ENCODE measurements at regions not wholly inside any gene's neighbourhood (a gene's known extent, or its start where the extent isn't known, plus 50 kb on each side); places are given as distances from the start of the nearest gene placed in this dataset.

- DNase-seq: no peak
Observed at GRCh38 chr2:129737660-129738527, 241.6 kb upstream of the RAB6C start.

DNA sequence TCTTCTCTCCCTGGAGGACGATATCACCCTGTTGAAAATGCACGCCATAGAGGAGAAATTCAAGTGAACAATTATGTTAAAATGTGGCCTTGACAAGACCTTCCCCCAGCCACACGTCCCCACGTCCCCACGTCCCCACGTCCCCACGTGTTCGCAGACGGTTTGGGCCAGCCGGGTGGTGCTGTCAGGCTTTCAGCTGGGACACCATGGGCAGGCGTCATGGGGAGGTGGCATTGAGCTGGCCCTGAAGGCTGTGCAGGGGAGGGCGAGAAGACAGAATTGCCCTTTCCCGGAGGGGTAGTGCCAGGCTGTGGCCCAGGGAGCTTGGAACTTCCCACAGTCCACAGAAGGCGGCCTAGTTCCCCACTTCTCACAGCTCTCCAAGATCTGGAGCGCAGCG lies 240.7 kb upstream of the RAB6C start:
- no peak for DNase-seq

GRCh38 chr2:129740504-129740903 lies 239.0 kb upstream of the RAB6C start:
- DNase-seq: no peak

GRCh38 chr2:129741165-129741564 lies 238.3 kb upstream of the RAB6C start:
- DNase-seq: no peak

DNA sequence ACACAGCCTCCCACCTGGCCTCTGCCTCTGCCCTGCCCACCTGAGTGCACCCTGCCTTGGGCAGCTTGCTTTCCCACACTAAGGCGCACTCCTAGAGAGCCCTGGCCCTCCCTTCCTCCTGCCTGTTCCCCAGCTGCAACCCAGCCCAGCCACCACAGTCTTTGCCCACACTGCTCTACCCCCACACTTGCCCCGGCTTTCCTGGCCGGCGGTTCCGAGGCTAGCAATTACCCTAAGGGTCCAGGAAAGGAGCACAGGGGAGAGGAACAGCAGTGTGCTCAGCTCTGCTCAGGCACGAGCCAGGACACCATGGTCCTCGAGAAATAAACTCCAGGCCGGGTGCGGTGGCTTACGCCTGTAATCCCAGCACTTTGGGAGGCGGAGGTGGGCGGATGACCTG lies 237.8 kb upstream of the RAB6C start:
- no peak for DNase-seq

- DNase-seq: no peak
Observed at GRCh38 chr2:129742415-129743180, 236.9 kb upstream of the RAB6C start.

GRCh38 chr2:129744141-129744540 lies 235.3 kb upstream of the RAB6C start:
- no peak for DNase-seq

DNA sequence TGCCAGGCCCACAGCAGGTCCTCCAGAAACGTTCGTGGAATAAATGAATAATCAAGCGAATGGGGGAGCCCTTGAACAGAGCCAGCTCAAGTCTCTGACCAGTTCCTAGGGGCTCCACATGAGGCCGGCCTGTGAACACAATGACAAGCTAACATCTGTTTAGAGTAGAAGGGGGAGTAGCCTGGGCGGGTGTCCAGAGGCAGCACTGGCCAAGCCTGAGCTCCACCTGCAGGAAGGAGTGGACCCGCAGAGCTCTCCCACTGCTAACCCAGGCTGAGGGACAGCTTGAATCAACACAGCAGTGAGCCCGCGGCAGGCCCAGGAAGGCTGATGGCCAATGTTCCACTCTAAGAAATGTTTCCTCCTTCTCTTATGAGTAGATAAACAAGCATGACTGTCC lies 234.8 kb upstream of the RAB6C start:
- DNase-seq: peak; percentile 18

- no peak for DNase-seq
Observed at GRCh38 chr2:129747500-129748125, 231.9 kb upstream of the RAB6C start.

DNA sequence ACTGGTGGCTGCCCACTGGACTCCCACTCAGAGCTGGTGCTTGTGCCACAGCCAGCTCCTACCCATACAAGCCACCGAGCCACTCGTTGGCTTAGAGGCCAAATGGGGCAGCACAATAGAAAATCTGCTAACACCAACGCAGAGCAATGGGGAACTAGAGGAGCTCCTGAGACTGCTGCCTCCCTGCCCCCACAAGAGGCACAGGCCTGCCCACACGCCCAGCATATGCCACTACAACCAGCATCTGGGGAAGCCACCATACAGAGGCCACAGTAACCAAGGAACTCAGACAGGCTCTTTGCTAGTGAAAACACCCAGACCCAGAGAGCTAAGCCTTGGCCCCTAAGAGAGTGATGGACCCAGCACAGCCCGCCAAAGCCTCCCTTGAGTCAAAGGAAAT lies 231.2 kb upstream of the RAB6C start:
- DNase-seq: no peak

DNA sequence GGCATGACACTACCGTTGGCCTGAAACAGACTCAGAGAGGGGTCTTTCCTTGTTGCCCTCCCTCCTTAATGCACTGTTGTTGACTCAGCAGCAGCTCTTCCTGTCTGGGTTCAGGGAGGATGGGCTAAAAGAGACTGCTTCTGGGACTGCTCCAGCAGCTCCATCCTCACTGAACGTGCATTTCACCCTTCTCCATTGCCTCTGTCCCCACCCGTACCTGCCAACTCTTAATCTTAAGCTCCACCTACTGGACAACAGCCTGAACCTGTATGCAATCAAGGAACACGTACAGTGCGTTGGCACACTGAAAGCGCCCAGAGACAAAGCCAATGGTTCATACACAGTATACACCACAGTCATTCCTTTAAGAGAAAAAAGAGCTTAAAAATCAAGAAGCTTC lies 230.8 kb upstream of the RAB6C start:
- no peak for DNase-seq

GRCh38 chr2:129751409-129751808 lies 228.1 kb upstream of the RAB6C start:
- no peak for DNase-seq

DNA sequence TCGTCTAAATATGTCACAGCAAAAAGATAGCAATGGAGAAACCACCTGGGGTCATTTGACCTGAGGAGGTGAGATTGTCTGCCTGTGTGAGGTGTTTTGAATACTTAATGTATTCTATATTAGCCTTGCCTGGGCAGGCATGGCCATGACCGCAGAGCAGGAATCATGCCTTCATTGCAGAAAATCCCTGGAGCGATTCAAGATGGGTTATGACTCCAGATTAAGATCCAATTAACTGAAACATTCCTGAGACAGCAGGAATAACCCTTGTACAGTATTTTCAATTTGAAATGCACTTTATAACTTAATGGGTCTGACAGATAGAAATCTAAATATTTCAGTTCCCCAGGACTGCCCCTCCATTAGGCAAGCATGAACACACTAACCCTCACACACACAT lies 227.3 kb upstream of the RAB6C start:
- DNase-seq: no peak

GRCh38 chr2:129752686-129753085 lies 226.8 kb upstream of the RAB6C start:
- no peak for DNase-seq

GRCh38 chr2:129753261-129753660 lies 226.2 kb upstream of the RAB6C start:
- DNase-seq: no peak

DNA sequence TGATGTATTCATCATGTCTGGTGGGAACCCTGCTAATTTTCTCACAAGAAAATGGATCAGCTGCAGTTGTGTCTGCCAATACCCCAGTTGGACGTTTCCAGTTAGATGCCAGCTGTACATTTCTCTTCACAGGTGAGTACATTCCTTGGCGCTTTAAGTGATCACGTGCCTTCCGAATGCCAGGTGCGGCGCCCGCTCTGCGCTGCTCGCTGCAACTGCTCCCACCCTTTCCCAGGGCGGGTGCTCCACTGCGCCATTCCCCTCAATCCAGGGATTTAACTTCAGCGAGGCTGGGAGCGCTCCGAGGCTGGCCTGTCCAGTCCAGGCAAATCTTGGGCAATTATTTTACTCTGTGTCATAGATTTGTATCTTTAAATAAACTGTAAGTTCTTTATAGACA lies 225.0 kb upstream of the RAB6C start:
- no peak for DNase-seq

- no peak for DNase-seq
Observed at GRCh38 chr2:129754831-129755230, 224.6 kb upstream of the RAB6C start.

GRCh38 chr2:129755786-129756185 lies 223.7 kb upstream of the RAB6C start:
- no peak for DNase-seq

DNA sequence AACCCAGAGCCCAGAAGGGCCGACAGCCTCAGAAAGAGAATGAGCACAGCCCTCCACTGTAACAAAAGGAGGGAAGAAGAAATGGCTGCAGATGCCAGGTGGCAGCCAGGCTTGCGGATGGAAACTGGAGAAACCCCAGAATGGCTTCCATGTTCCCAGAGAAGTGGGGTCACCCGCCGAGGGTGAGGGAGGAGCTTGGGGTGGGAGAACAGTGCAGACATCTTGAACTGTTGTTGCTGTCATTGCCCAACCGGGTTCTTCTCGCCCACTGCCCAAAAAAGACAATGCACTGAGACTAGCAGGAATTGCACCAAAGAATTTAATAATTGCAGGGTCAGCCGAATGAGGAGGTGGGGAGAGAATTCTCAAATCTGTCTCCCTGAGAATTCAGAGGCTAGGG lies 223.2 kb upstream of the RAB6C start:
- DNase-seq: no peak

GRCh38 chr2:129757366-129757914 lies 222.0 kb upstream of the RAB6C start:
- DNase-seq: no peak

GRCh38 chr2:129757915-129758783 lies 221.3 kb upstream of the RAB6C start:
- no peak for DNase-seq
